Mesenchymal stem cell (in vitro differentiated cells and primary cell): ENCODE measurements at regions not wholly inside any gene's neighbourhood (a gene's known extent, or its start where the extent isn't known, plus 50 kb on each side); places are given as distances from the start of the nearest gene placed in this dataset.

Source experiments
- DNase-seq: peaks from one replicate; pipeline ENCODE4 v3.0.0-alpha.2; 2013
- H2AFZ ChIP-seq: one replicate; pipeline ENCODE4 v1.6.1; 2013; ENCODE audit warnings: low read depth, mild to moderate bottlenecking, control low read depth, inconsistent platforms, low read length, moderate library complexity
- H2AK5ac ChIP-seq: 2 replicates; pipeline ENCODE4 v1.6.1; 2013; ENCODE audit warnings: low read length, moderate library complexity, mild to moderate bottlenecking, inconsistent platforms; ENCODE audit not compliant: severe bottlenecking
- H2BK120ac ChIP-seq: one replicate; pipeline ENCODE4 v1.6.1; 2013; ENCODE audit warnings: low read depth, mild to moderate bottlenecking, inconsistent platforms, low read length, moderate library complexity
- H2BK12ac ChIP-seq, 2 experiments: one replicate each; pipeline ENCODE4 v1.6.1; 2013; ENCODE audit warnings: inconsistent platforms in 2 of 2, low read length in 2 of 2, mild to moderate bottlenecking in 2 of 2, moderate library complexity in 2 of 2, control low read depth in 1 of 2
- H2BK15ac ChIP-seq: one replicate; pipeline ENCODE4 v1.6.1; 2013; ENCODE audit warnings: mild to moderate bottlenecking, low read depth, inconsistent platforms; ENCODE audit not compliant: poor library complexity, severe bottlenecking
- H2BK5ac ChIP-seq: 2 replicates; pipeline ENCODE4 v1.6.1; 2013; ENCODE audit warnings: low read depth, mild to moderate bottlenecking, low read length, control low read depth, inconsistent platforms; ENCODE audit not compliant: poor library complexity, severe bottlenecking
- H3K14ac ChIP-seq, 2 experiments: one replicate each; pipeline ENCODE4 v1.6.1; 2013; ENCODE audit warnings: inconsistent platforms in 2 of 2, low read length in 2 of 2, control low read depth in 1 of 2, mild to moderate bottlenecking in 1 of 2, moderate library complexity in 1 of 2
- H3K18ac ChIP-seq, 2 experiments: one replicate each; pipeline ENCODE4 v1.6.1; 2013; ENCODE audit warnings: inconsistent platforms in 2 of 2, low read length in 2 of 2, control low read depth in 1 of 2, low read depth in 1 of 2, mild to moderate bottlenecking in 1 of 2
- H3K23ac ChIP-seq, 2 experiments: one replicate each; pipeline ENCODE4 v1.6.1; 2013; ENCODE audit warnings: inconsistent platforms in 2 of 2, low read length in 2 of 2, mild to moderate bottlenecking in 2 of 2, moderate library complexity in 2 of 2, control low read depth in 1 of 2
- H3K27ac ChIP-seq: 2 replicates; pipeline ENCODE4 v1.5.1; 2013; ENCODE audit warnings: mild to moderate bottlenecking, moderate library complexity, low read length, control low read depth, inconsistent platforms; ENCODE audit not compliant: poor library complexity, severe bottlenecking
- H3K27me3 ChIP-seq, 2 experiments: 2 replicates each; pipeline versions ENCODE4 v1.6.1 to v1.7.0; 2013; ENCODE audit warnings: low read length in 2 of 2, mild to moderate bottlenecking in 2 of 2, moderate library complexity in 2 of 2, control low read depth in 1 of 2, inconsistent platforms in 1 of 2; ENCODE audit not compliant: control insufficient read depth in 1 of 2, insufficient read depth in 1 of 2
- H3K36me3 ChIP-seq, 2 experiments: 2 replicates each; pipeline versions ENCODE4 v1.6.1 to v1.7.0; 2013; ENCODE audit warnings: low read length in 2 of 2, control low read depth in 1 of 2, inconsistent platforms in 1 of 2, low read depth in 1 of 2, mild to moderate bottlenecking in 1 of 2; ENCODE audit not compliant: insufficient read depth in 2 of 2, control insufficient read depth in 1 of 2
- H3K4ac ChIP-seq, 2 experiments: one replicate each; pipeline ENCODE4 v1.6.1; 2013; ENCODE audit warnings: inconsistent platforms in 2 of 2, low read length in 2 of 2, mild to moderate bottlenecking in 2 of 2, moderate library complexity in 2 of 2, control low read depth in 1 of 2, low read depth in 1 of 2
- H3K4me1 ChIP-seq: 2 replicates; pipeline ENCODE4 v1.6.1; 2013; ENCODE audit warnings: low read depth, low read length, control low read depth; ENCODE audit not compliant: control insufficient read depth, insufficient read depth
- H3K4me2 ChIP-seq: 2 replicates; pipeline ENCODE4 v1.6.1; 2013; ENCODE audit warnings: low read length, mild to moderate bottlenecking, inconsistent platforms; ENCODE audit not compliant: poor library complexity, severe bottlenecking
- H3K4me3 ChIP-seq, 2 experiments: 2 replicates each; pipeline versions ENCODE4 v1.5.1 to v1.7.0; 2013; ENCODE audit warnings: low read length in 2 of 2, mild to moderate bottlenecking in 2 of 2, control low read depth in 1 of 2, low read depth in 1 of 2; ENCODE audit not compliant: insufficient read depth in 1 of 2
- H3K79me1 ChIP-seq: replicated peaks from 2 replicates; pipeline ENCODE4 v1.6.1; 2013; ENCODE audit warnings: mild to moderate bottlenecking, control low read depth, low read length, inconsistent platforms; ENCODE audit not compliant: poor library complexity, severe bottlenecking
- H3K9ac ChIP-seq: 2 replicates; pipeline ENCODE4 v1.7.0; 2013; ENCODE audit warnings: mild to moderate bottlenecking, low read length, moderate library complexity
- H3K9me3 ChIP-seq: 2 replicates; pipeline ENCODE4 v1.7.0; 2013; ENCODE audit warnings: mild to moderate bottlenecking, low read length; ENCODE audit not compliant: control insufficient read depth
- H4K8ac ChIP-seq: one replicate; pipeline ENCODE4 v1.6.1; 2013; ENCODE audit warnings: inconsistent platforms, mild to moderate bottlenecking, low read length, moderate library complexity
- H4K91ac ChIP-seq: one replicate; pipeline ENCODE4 v1.6.1; 2013; ENCODE audit warnings: mild to moderate bottlenecking, low read length, inconsistent platforms
- WGBS: methylation state at CpG from one replicate; pipeline ENCODE4 v1.1.7; 2013; ENCODE audit warnings: mixed read lengths; 5-methylcytosine and 5-hydroxymethylcytosine counted together

DNA sequence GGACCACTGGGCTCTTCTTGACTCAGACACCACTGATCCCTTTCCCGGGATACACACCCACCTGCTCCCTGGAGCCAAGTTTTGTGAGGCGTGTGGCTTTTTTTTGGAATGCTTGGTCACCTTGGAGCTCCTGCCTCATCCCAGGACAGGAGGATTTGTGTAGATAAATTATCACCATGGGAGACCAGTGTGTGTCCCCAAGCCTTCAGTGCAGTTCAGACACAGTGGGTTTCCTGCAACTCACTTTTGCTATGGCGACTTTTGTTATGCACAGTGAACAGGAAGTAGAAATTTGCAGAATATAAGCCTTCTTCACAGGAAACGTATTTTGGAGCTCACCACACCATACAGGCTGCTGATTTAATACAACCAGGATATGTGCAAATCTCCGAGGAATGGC is 357.4 kb downstream of the PAX1 start:
- Histone ChIP-seq H2BK5ac (no peak overlapping the region), H4K8ac (no peak overlapping the region), H3K36me3 (no peaks in the 10 kb centered on the region), H2AFZ (no peak overlapping the region), H3K23ac (no peak overlapping the region), H2BK15ac (no peak overlapping the region), H3K79me1 (no peaks in the 10 kb centered on the region), H3K27ac (no peak overlapping the region), H3K4me1 (no peaks in the 10 kb centered on the region), H3K18ac (no peak overlapping the region), H3K4me2 (no peak overlapping the region), H3K14ac (no peak overlapping the region), H3K4me3 (no peak overlapping the region), H2BK120ac (no peak overlapping the region), H3K9me3 (no peaks in the 10 kb centered on the region), H3K27me3 (peaks cover 0 to 12% of the 10 kb centered on the region in 2 experiments), H3K9ac (no peak overlapping the region), H4K91ac (no peak overlapping the region), H2AK5ac (no peak overlapping the region), H2BK12ac (no peak overlapping the region), H3K4ac (no peak overlapping the region)
- 67% methylated on average over 5 of the region's 5 CpGs for WGBS
- DNase-seq: no peak

DNA sequence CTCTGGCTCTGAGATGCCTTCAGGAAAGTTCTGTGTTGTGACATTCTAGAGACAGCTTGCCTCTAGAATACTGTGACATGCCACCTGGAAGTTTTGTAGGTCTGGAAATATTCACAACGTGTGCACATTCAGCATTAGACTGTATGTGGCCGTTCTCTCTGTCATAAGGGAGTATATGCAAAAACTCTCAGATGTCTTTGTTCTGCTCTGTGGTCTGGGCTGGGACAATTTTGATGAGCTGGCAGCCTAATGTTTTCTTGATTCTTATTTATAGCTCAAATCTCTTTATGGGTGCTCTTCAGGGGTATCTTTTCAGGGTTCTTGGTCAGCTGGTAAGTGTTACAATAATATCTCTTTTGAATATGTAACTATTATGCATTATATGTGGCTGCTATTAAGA is 355.1 kb downstream of the PAX1 start:
- Histone ChIP-seq H2AK5ac (no peak overlapping the region), H4K8ac (no peak overlapping the region), H3K18ac (no peak overlapping the region), H3K14ac (no peak overlapping the region), H3K4me1 (no peaks in the 10 kb centered on the region), H3K9ac (no peak overlapping the region), H2BK15ac (no peak overlapping the region), H3K36me3 (no peaks in the 10 kb centered on the region), H3K9me3 (no peaks in the 10 kb centered on the region), H4K91ac (no peak overlapping the region), H3K4ac (no peak overlapping the region), H2BK120ac (no peak overlapping the region), H2BK12ac (no peak overlapping the region), H2BK5ac (no peak overlapping the region), H3K27ac (no peak overlapping the region), H3K23ac (no peak overlapping the region), H2AFZ (no peak overlapping the region), H3K27me3 (peaks cover 0 to 12% of the 10 kb centered on the region in 2 experiments), H3K4me3 (no peak overlapping the region), H3K4me2 (no peak overlapping the region), H3K79me1 (no peaks in the 10 kb centered on the region)
- WGBS: 38% methylated on average over 2 of the region's 2 CpGs
- no peak for DNase-seq

DNA sequence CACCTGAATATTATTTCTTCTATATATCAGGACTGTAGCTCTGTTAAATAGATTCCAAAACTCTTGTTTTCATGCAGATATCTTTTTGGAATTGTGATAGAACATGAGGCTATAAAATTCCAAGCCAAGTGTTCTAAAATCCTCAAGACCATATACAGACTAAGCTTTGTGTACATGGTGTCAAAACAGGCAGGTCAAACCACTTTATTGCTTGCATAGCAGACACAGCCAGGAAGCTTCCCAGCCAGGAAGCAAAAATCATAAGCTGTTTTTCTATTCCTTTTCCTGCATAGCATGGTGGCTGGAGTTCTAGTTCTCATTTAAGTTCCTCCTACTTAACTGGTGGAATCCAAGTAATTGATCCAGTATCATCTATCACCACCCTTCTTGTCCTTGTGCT is 353.3 kb downstream of the PAX1 start:
- no peak for DNase-seq
- H3K4me2 ChIP-seq: no peak overlapping the region
- no peaks in the 10 kb centered on the region for H3K36me3 ChIP-seq
- no peaks in the 10 kb centered on the region for H3K4me1 ChIP-seq
- H2BK12ac ChIP-seq: no peak overlapping the region
- no peak overlapping the region for H3K4me3 ChIP-seq
- H3K4ac ChIP-seq: no peak overlapping the region
- no peak overlapping the region for H2AFZ ChIP-seq
- H2BK15ac ChIP-seq: no peak overlapping the region
- H2BK5ac ChIP-seq: no peak overlapping the region
- no peak overlapping the region for H3K27ac ChIP-seq
- no peak overlapping the region for H2BK120ac ChIP-seq
- no peaks in the 10 kb centered on the region for H3K79me1 ChIP-seq
- H4K8ac ChIP-seq: no peak overlapping the region
- no peak overlapping the region for H3K9ac ChIP-seq
- H3K14ac ChIP-seq: no peak overlapping the region
- H3K23ac ChIP-seq: no peak overlapping the region
- H3K18ac ChIP-seq: no peak overlapping the region
- H4K91ac ChIP-seq: no peak overlapping the region
- H3K27me3 ChIP-seq: peaks cover 0 to 12% of the 10 kb centered on the region in 2 experiments
- no peaks in the 10 kb centered on the region for H3K9me3 ChIP-seq
- no peak overlapping the region for H2AK5ac ChIP-seq

DNA sequence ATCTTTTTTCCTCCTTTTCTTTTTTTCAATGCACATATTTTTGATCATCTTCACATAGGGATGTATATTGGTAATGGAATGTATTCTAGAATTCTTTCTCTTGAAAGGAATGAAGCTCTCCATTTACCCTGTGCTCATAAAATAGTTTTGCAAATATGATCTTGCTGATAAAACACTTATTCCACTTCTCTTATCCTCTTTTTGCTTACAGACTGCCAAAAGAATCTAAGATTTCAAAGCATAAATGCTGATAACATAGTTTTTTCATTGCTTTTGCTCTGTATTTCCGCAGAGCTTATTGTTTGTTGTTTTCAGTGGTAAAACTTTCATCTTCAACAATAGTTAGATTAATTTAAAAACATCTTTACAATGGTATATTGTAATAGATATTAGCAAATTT is 350.5 kb downstream of the PAX1 start:
- no peak overlapping the region for H4K8ac ChIP-seq
- H3K14ac ChIP-seq: no peak overlapping the region
- DNase-seq: no peak
- no peak overlapping the region for H3K4ac ChIP-seq
- H3K4me1 ChIP-seq: no peaks in the 10 kb centered on the region
- no peak overlapping the region for H3K9ac ChIP-seq
- H3K4me2 ChIP-seq: no peak overlapping the region
- H3K18ac ChIP-seq: no peak overlapping the region
- H3K79me1 ChIP-seq: no peaks in the 10 kb centered on the region
- no peak overlapping the region for H4K91ac ChIP-seq
- no peaks in the 10 kb centered on the region for H3K9me3 ChIP-seq
- no peaks in the 10 kb centered on the region for H3K36me3 ChIP-seq
- H2AK5ac ChIP-seq: no peak overlapping the region
- H3K23ac ChIP-seq: no peak overlapping the region
- no peak overlapping the region for H3K27ac ChIP-seq
- no peak overlapping the region for H2BK12ac ChIP-seq
- H3K27me3 ChIP-seq: peaks cover 0 to under 1% of the 10 kb centered on the region in 2 experiments
- H2BK15ac ChIP-seq: no peak overlapping the region
- WGBS: no CpG with 5 or more reads among the region's 1 CpG
- H2BK5ac ChIP-seq: no peak overlapping the region
- no peak overlapping the region for H2BK120ac ChIP-seq
- H3K4me3 ChIP-seq: no peak overlapping the region
- no peak overlapping the region for H2AFZ ChIP-seq
